PC-9 (cell line): ENCODE measurements at regions not wholly inside any gene's neighbourhood (a gene's known extent, or its start where the extent isn't known, plus 50 kb on each side); places are given as distances from the start of the nearest gene placed in this dataset.

Source experiments
- EZH2 ChIP-seq: fragments of 200-600 bp; sonication (generic); IDR thresholded peaks from 2 replicates; pipeline ENCODE4 v1.8.0; 2017; ENCODE audit warnings: antibody characterized with exemption, low read depth
- TF ChIP-seq, protein P1 (sequence below): fragments of 200-600 bp; sonication (generic); conservative IDR thresholded peaks from 2 replicates; pipeline ENCODE4 v1.6.1; 2017; ENCODE audit warnings: mixed run types, antibody characterized with exemption, mild to moderate bottlenecking, moderate library complexity

DNA sequence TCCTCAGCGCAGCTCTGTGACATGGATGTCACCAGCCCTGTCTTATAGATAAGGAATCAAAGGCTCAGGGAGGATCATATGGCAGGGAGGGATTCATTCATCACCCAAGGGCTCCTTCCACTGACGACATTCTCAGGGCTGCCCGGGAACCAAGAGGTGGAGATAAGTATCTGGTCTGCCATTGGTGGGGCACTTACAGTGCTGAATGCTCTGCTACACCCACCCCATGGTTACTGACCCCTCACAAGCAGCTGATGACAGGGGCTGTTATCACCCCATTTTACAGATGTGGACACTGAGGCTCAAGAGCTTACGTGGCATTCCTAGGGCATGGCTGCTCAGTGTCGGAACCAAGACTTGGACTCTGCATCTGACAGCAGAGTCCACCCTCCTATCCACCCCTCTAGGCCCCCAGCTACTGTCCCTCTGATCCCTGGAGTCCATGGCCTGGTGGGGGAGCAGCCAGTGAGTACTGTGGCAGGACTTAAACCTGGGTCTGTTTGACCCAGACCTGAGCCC lies 155.1 kb downstream of the PTPRU start:
- TF ChIP-seq, protein P1, sequence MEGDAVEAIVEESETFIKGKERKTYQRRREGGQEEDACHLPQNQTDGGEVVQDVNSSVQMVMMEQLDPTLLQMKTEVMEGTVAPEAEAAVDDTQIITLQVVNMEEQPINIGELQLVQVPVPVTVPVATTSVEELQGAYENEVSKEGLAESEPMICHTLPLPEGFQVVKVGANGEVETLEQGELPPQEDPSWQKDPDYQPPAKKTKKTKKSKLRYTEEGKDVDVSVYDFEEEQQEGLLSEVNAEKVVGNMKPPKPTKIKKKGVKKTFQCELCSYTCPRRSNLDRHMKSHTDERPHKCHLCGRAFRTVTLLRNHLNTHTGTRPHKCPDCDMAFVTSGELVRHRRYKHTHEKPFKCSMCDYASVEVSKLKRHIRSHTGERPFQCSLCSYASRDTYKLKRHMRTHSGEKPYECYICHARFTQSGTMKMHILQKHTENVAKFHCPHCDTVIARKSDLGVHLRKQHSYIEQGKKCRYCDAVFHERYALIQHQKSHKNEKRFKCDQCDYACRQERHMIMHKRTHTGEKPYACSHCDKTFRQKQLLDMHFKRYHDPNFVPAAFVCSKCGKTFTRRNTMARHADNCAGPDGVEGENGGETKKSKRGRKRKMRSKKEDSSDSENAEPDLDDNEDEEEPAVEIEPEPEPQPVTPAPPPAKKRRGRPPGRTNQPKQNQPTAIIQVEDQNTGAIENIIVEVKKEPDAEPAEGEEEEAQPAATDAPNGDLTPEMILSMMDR = no peak
- TF ChIP-seq EZH2 = no peak
